B cell (primary cell): ENCODE measurements at regions not wholly inside any gene's neighbourhood (a gene's known extent, or its start where the extent isn't known, plus 50 kb on each side); places are given as distances from the start of the nearest gene placed in this dataset.

ENCODE experiments used
- EZH2 ChIP-seq: IDR thresholded peaks from 2 replicates; pipeline ENCODE4 v1.6.1; 2012; ENCODE audit warnings: borderline replicate concordance, low read depth, mild to moderate bottlenecking, moderate library complexity, low read length; ENCODE audit not compliant: insufficient read depth, poor library complexity, severe bottlenecking
- TF ChIP-seq, protein P1 (sequence below): fragments of 200-600 bp; IDR thresholded peaks from one replicate; pipeline ENCODE4 v1.8.0; 2022; ENCODE audit warnings: antibody characterized with exemption, mild to moderate bottlenecking

DNA sequence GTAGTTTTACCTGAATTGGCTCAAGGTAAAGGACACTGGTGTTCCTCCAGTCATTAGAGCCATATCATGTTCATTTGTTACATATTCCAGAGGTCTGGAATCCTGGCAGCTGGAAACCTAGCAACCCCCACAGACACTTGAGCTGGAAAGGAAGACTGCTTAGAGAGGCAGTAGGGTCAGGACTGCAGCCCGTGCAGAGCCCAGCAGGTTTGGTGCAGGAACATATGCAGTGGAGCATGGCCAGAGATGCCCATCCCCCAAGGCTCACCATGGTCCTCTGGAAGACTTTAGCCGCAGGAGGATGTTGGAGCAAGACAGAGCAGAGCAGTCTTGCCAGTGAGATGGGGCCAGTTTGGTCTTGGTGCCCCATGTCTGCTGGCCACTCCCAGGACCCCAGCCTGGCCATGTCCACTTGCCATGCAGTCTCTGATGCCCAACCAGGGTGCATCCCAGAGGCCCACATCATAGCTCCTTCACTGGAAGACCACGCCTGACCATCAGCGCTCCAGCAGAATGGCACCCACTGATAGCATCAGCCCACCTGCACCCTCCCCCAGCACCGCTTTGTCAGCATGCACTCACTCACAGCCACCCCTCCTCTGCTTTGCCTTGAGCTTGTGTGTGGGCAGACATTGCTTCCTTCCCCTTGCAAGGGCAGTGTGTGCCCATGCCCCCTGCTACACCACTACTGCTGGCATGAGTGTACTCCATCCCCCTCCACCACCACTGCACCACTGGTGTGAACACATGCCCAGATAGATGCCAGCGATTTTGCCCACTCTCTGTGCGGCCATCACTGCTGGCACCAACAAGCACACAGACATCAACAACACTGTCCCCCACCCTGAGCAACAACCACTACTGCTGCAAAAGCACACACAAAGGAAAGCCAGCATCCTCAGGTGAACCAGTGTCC, 190.3 kb upstream of the SPOCK3 start:
- TF ChIP-seq, protein P1, sequence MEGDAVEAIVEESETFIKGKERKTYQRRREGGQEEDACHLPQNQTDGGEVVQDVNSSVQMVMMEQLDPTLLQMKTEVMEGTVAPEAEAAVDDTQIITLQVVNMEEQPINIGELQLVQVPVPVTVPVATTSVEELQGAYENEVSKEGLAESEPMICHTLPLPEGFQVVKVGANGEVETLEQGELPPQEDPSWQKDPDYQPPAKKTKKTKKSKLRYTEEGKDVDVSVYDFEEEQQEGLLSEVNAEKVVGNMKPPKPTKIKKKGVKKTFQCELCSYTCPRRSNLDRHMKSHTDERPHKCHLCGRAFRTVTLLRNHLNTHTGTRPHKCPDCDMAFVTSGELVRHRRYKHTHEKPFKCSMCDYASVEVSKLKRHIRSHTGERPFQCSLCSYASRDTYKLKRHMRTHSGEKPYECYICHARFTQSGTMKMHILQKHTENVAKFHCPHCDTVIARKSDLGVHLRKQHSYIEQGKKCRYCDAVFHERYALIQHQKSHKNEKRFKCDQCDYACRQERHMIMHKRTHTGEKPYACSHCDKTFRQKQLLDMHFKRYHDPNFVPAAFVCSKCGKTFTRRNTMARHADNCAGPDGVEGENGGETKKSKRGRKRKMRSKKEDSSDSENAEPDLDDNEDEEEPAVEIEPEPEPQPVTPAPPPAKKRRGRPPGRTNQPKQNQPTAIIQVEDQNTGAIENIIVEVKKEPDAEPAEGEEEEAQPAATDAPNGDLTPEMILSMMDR: no peak
- no peak for TF ChIP-seq EZH2
